Liver (tissue), 8 donors: ENCODE measurements at regions not wholly inside any gene's neighbourhood (a gene's known extent, or its start where the extent isn't known, plus 50 kb on each side); places are given as distances from the start of the nearest gene placed in this dataset.

Experiments used
- DNase-seq: peaks from one replicate; pipeline ENCODE4 v3.0.0-alpha.2; 2017; ENCODE audit warnings: low spot score
- H3K27ac ChIP-seq, 2 donors: one replicate each; pipeline ENCODE4 v1.7.0; 2013; ENCODE audit warnings: inconsistent platforms in 2 of 2, low read length in 2 of 2, control low read depth in 1 of 2, low read depth in 1 of 2, mild to moderate bottlenecking in 1 of 2
- H3K27me3 ChIP-seq, 4 donors: one replicate each; pipeline versions ENCODE4 v1.6.1 to v1.7.0; 2013; ENCODE audit warnings: low read length in 3 of 4, inconsistent platforms in 1 of 4, mild to moderate bottlenecking in 1 of 4, moderate library complexity in 1 of 4; ENCODE audit not compliant: control insufficient read depth in 4 of 4, insufficient read depth in 4 of 4
- H3K36me3 ChIP-seq, 4 donors: one replicate each; pipeline versions ENCODE4 v1.6.1 to v1.7.0; 2013; ENCODE audit warnings: low read length in 3 of 4, mild to moderate bottlenecking in 3 of 4, low read depth in 1 of 4, moderate library complexity in 1 of 4; ENCODE audit not compliant: control insufficient read depth in 4 of 4, insufficient read depth in 3 of 4
- H3K4me1 ChIP-seq, 4 donors: one replicate each; pipeline versions ENCODE4 v1.6.1 to v1.7.0; 2013; ENCODE audit warnings: low read length in 3 of 4, mild to moderate bottlenecking in 3 of 4, moderate library complexity in 1 of 4; ENCODE audit not compliant: control insufficient read depth in 4 of 4, insufficient read depth in 4 of 4
- H3K4me3 ChIP-seq, 3 donors: one replicate each; pipeline versions ENCODE4 v1.6.1 to v1.7.0; 2013; ENCODE audit warnings: low read length in 3 of 3, control low read depth in 1 of 3, low read depth in 1 of 3, mild to moderate bottlenecking in 1 of 3
- H3K9ac ChIP-seq, 2 donors: one replicate each; pipeline ENCODE4 v1.7.0; 2013; ENCODE audit warnings: low read length in 2 of 2, mild to moderate bottlenecking in 2 of 2, moderate library complexity in 2 of 2, control low read depth in 1 of 2, low read depth in 1 of 2
- H3K9me3 ChIP-seq, 4 donors: one replicate each; pipeline versions ENCODE4 v1.6.1 to v1.7.0; 2013; ENCODE audit warnings: low read length in 3 of 4; ENCODE audit not compliant: control insufficient read depth in 4 of 4
- ATF3 ChIP-seq: IDR thresholded peaks from 2 replicates; pipeline ENCODE4 v1.6.1; 2016; ENCODE audit warnings: antibody characterized with exemption
- EGR1 ChIP-seq, 2 donors: IDR thresholded peaks; 2 replicates each; pipeline ENCODE4 v1.6.1; 2016 to 2018; ENCODE audit warnings: antibody characterized with exemption in 2 of 2, low read depth in 2 of 2
- FOXA1 ChIP-seq: IDR thresholded peaks from 2 replicates; pipeline ENCODE4 v1.6.1; 2016; ENCODE audit warnings: antibody characterized with exemption
- FOXA2 ChIP-seq: IDR thresholded peaks from 2 replicates; pipeline ENCODE4 v1.6.1; 2016; ENCODE audit warnings: antibody characterized with exemption
- GABPA ChIP-seq, 2 donors: IDR thresholded peaks in 1 of 2; conservative IDR thresholded peaks in 1 of 2; 2 replicates each; pipeline ENCODE4 v1.6.1; 2016; ENCODE audit warnings: antibody characterized with exemption in 2 of 2, mild to moderate bottlenecking in 1 of 2, moderate library complexity in 1 of 2
- HNF4A ChIP-seq, 2 donors: conservative IDR thresholded peaks; 2 replicates each; pipeline ENCODE4 v1.6.1; 2016; ENCODE audit warnings: antibody characterized with exemption in 2 of 2, mild to moderate bottlenecking in 2 of 2
- HNF4G ChIP-seq: IDR thresholded peaks from 2 replicates; pipeline ENCODE4 v1.6.1; 2016; ENCODE audit warnings: antibody characterized with exemption
- NR2F2 ChIP-seq: IDR thresholded peaks from 2 replicates; pipeline ENCODE4 v1.6.1; 2016; ENCODE audit warnings: antibody characterized with exemption
- RAD21 ChIP-seq, 2 donors: IDR thresholded peaks; 2 replicates each; pipeline ENCODE4 v1.6.1; 2016; ENCODE audit warnings: antibody characterized with exemption in 2 of 2, mild to moderate bottlenecking in 2 of 2
- REST ChIP-seq: IDR thresholded peaks from 2 replicates; pipeline ENCODE4 v1.6.1; 2016; ENCODE audit warnings: antibody characterized with exemption, mild to moderate bottlenecking
- RXRA ChIP-seq, 2 donors: IDR thresholded peaks; 2 replicates each; pipeline ENCODE4 v1.6.1; 2017 to 2018; ENCODE audit warnings: antibody characterized with exemption in 2 of 2, mild to moderate bottlenecking in 1 of 2
- SP1 ChIP-seq: IDR thresholded peaks from 2 replicates; pipeline ENCODE4 v1.6.1; 2018; ENCODE audit warnings: antibody characterized with exemption, mild to moderate bottlenecking
- TAF1 ChIP-seq: conservative IDR thresholded peaks from 2 replicates; pipeline ENCODE4 v1.6.1; 2016; ENCODE audit warnings: antibody characterized with exemption, mild to moderate bottlenecking
- YY1 ChIP-seq: IDR thresholded peaks from 2 replicates; pipeline ENCODE4 v1.6.1; 2016; ENCODE audit warnings: antibody characterized with exemption, mild to moderate bottlenecking
- ZBTB33 ChIP-seq: IDR thresholded peaks from 2 replicates; pipeline ENCODE4 v1.6.1; 2016; ENCODE audit warnings: antibody characterized with exemption
- WGBS: extraction: QIAGEN DNeasy Blood & Tissue Kit; methylation state at CpG from one replicate; pipeline ENCODE4 v1.1.7; 2013; 5-methylcytosine and 5-hydroxymethylcytosine counted together
- TF ChIP-seq, protein P1 (sequence below): IDR thresholded peaks from 2 replicates; pipeline ENCODE4 v1.6.1; 2016; ENCODE audit warnings: antibody characterized with exemption
- TF ChIP-seq, protein P2 (sequence below): fragments of 150-350 bp; IDR thresholded peaks from 2 replicates; pipeline ENCODE4 v1.5.1; 2017; ENCODE audit warnings: improper control_type of control experiment, low read depth, low read length; ENCODE audit not compliant: missing input control
- donor health status: healthy.
- donor health status: healthy.
- donor health status: healthy.
- donor health status: healthy.
- donor health status: healthy.

GRCh38 chr6:109230453-109230852 lies 135.1 kb downstream of the CEP57L1 start:
- no peaks in the 10 kb centered on the region for H3K27me3 ChIP-seq
- H3K4me1 ChIP-seq, result no peaks in the 10 kb centered on the region
- peaks cover 0 to 2% (median 0%) of the 10 kb centered on the region in 4 donors for H3K9me3 ChIP-seq
- no peak overlapping the region for H3K27ac ChIP-seq
- DNase-seq, result no peak
- H3K36me3 ChIP-seq, result no peaks in the 10 kb centered on the region
- no peak overlapping the region for H3K9ac ChIP-seq
- WGBS, result 87% methylated on average over 7 of the region's 7 CpGs
- TF ChIP-seq, protein P1, sequence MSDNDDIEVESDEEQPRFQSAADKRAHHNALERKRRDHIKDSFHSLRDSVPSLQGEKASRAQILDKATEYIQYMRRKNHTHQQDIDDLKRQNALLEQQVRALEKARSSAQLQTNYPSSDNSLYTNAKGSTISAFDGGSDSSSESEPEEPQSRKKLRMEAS, result no peak
- TF ChIP-seq REST (no peak), TAF1 (no peak), SP1 (no peak), HNF4A (conservative IDR thresholded peaks at IDR 0.05) (no peak), FOXA2 (no peak), GABPA (IDR thresholded peaks at IDR 0.05 in 1 of 2, conservative IDR thresholded peaks at IDR 0.05 in 1 of 2) (no peak), RXRA (IDR thresholded peaks at IDR 0.05) (no peak), NR2F2 (no peak), YY1 (no peak), RAD21 (IDR thresholded peaks at IDR 0.05) (no peak), ZBTB33 (no peak), HNF4G (no peak), FOXA1 (no peak), EGR1 (IDR thresholded peaks at IDR 0.05; ENCODE audit: low read depth in 2 of 2) (no peak)
- TF ChIP-seq, protein P2, sequence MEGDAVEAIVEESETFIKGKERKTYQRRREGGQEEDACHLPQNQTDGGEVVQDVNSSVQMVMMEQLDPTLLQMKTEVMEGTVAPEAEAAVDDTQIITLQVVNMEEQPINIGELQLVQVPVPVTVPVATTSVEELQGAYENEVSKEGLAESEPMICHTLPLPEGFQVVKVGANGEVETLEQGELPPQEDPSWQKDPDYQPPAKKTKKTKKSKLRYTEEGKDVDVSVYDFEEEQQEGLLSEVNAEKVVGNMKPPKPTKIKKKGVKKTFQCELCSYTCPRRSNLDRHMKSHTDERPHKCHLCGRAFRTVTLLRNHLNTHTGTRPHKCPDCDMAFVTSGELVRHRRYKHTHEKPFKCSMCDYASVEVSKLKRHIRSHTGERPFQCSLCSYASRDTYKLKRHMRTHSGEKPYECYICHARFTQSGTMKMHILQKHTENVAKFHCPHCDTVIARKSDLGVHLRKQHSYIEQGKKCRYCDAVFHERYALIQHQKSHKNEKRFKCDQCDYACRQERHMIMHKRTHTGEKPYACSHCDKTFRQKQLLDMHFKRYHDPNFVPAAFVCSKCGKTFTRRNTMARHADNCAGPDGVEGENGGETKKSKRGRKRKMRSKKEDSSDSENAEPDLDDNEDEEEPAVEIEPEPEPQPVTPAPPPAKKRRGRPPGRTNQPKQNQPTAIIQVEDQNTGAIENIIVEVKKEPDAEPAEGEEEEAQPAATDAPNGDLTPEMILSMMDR, result no peak
- no peak overlapping the region for H3K4me3 ChIP-seq

DNA sequence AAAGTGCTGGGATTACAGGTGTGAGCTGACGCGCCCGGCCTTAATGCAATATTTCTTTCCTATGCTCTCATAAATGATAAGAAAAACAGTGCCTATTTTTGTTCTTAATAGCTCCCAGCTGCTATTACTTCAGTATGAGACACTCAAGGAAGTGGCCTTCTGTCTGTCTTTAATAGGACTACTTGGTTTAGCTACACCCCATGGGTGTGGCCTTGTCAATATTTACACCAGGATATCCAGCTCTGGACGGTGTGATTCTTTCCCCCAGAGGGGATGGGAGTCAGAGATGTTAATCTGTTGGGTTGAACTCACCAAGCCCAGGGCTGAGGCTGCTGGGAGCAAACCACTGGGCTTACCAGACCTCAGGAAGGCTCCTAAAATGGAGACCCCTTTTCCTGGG lies 134.2 kb downstream of the CEP57L1 start:
- Histone ChIP-seq H3K4me1 (no peaks in the 10 kb centered on the region), H3K27me3 (no peaks in the 10 kb centered on the region), H3K27ac (no peak overlapping the region), H3K4me3 (no peak overlapping the region), H3K9me3 (peaks cover 0 to 6% (median 0%) of the 10 kb centered on the region in 4 donors), H3K9ac (no peak overlapping the region), H3K36me3 (no peaks in the 10 kb centered on the region)
- TF ChIP-seq FOXA2, result no peak
- TF ChIP-seq FOXA1, result no peak
- TF ChIP-seq, protein P1, result no peak
- TF ChIP-seq GABPA (IDR thresholded peaks at IDR 0.05 in 1 of 2, conservative IDR thresholded peaks at IDR 0.05 in 1 of 2), result no peak
- TF ChIP-seq SP1, result no peak
- no peak for TF ChIP-seq RAD21 (IDR thresholded peaks at IDR 0.05)
- no peak for TF ChIP-seq HNF4G
- TF ChIP-seq YY1, result no peak
- TF ChIP-seq ZBTB33, result no peak
- TF ChIP-seq ATF3, result no peak
- TF ChIP-seq REST, result no peak
- TF ChIP-seq NR2F2, result no peak
- WGBS, result 80% methylated on average over 4 of the region's 4 CpGs
- DNase-seq, result no peak
